Breast epithelium (tissue), 4 donors: ENCODE measurements at regions not wholly inside any gene's neighbourhood (a gene's known extent, or its start where the extent isn't known, plus 50 kb on each side); places are given as distances from the start of the nearest gene placed in this dataset.

Source experiments
- DNase-seq, 2 donors: peaks; one replicate each; pipeline ENCODE4 v3.0.0-alpha.2; 2019; ENCODE audit warnings: low spot score in 2 of 2
- H3K27ac ChIP-seq, 2 donors: fragments of 200-600 bp; sonication (generic) in 1 of 2; one replicate each; pipeline ENCODE4 v1.5.1; 2016 to 2019; ENCODE audit warnings: mild to moderate bottlenecking in 1 of 2
- H3K27me3 ChIP-seq, 2 donors: fragments of 200-600 bp; sonication (generic) in 1 of 2; one replicate each; pipeline versions ENCODE4 v1.5.1 to v1.6.0; 2017 to 2019; ENCODE audit warnings: control low read depth in 1 of 2, mild to moderate bottlenecking in 1 of 2
- H3K36me3 ChIP-seq: fragments of 200-600 bp; one replicate; pipeline ENCODE4 v1.5.1; 2019
- H3K4me1 ChIP-seq, 2 donors: fragments of 200-600 bp; sonication (generic); one replicate each; pipeline ENCODE4 v1.5.1; 2016 to 2019; ENCODE audit warnings: control low read depth in 1 of 2
- H3K4me3 ChIP-seq, 3 donors: fragments of 200-600 bp; sonication (generic); 1 replicate in 2 of 3; 2 replicates in 1 of 3; pipeline ENCODE4 v1.5.1; 2016 to 2019; ENCODE audit warnings: mild to moderate bottlenecking in 3 of 3, moderate library complexity in 2 of 3
- H3K9me3 ChIP-seq, 2 donors: fragments of 200-600 bp; sonication (generic) in 1 of 2; one replicate each; pipeline ENCODE4 v1.5.1; 2016 to 2019; ENCODE audit warnings: control low read depth in 1 of 2
- CTCF ChIP-seq, 3 donors: fragments of 450-650 bp; IDR thresholded peaks; one replicate each; pipeline ENCODE4 v1.5.1; 2016 to 2017; ENCODE audit warnings: antibody characterized with exemption in 3 of 3, mild to moderate bottlenecking in 3 of 3, moderate library complexity in 3 of 3
- POLR2A ChIP-seq: fragments of 450-650 bp; IDR thresholded peaks from one replicate; pipeline ENCODE4 v1.6.1; 2016; ENCODE audit warnings: antibody characterized with exemption, mild to moderate bottlenecking, moderate library complexity
- POLR2AphosphoS5 ChIP-seq, 3 donors: sonication (generic); formaldehyde crosslinking; IDR thresholded peaks; one replicate each; pipeline ENCODE4 v1.6.1; 2017; ENCODE audit warnings: antibody characterized with exemption in 3 of 3
- intact Hi-C: fragments of 100-400 bp; cut with DNase I; formaldehyde crosslinking; loops from one replicate; pipeline ENCODE4 v1.15.1; 2023; ENCODE audit warnings: low total_unique reads

DNA sequence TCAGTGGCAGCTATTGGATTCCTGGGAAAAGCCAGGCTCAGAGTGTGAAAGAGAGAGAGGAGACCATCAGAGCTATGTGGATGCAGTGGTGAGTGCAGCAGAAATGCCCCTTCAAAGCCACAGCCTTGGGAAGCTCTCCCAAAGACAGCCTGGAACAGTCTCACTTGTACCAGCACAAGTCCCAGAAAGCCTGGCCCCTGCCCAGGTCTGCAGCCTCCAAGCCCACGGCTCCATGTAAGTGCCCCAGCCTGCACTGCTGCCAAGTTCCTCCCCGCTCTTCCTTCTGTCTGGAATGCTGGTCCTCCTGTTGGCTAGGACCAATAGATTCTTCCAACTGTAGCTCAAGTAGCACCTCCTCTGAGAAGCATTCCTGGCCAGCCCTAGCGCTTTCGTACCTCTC lies 539.7 kb downstream of the MIAT start:
- no peaks in the 10 kb centered on the region for H3K9me3 ChIP-seq
- DNase-seq = no peak
- TF ChIP-seq CTCF (IDR thresholded peaks at IDR 0.05) (no peak), POLR2AphosphoS5 (IDR thresholded peaks at IDR 0.05) (no peak), POLR2A (no peak)
- peaks cover 0 to 17% of the 10 kb centered on the region in 2 donors for H3K27me3 ChIP-seq
- H3K27ac ChIP-seq = no peak overlapping the region
- H3K4me3 ChIP-seq = no peak overlapping the region
- H3K36me3 ChIP-seq = no peaks in the 10 kb centered on the region
- H3K4me1 ChIP-seq = no peaks in the 10 kb centered on the region
- intact Hi-C loops = no loop called here

- Histone ChIP-seq H3K4me1 (peaks cover 0 to under 1% of the 10 kb centered on the region in 2 donors), H3K27ac (no peak overlapping the region), H3K9me3 (no peaks in the 10 kb centered on the region), H3K36me3 (no peaks in the 10 kb centered on the region), H3K4me3 (no peak overlapping the region), H3K27me3 (peaks cover 0 to 13% of the 10 kb centered on the region in 2 donors)
- intact Hi-C loops = no loop called here
- TF ChIP-seq POLR2A = no peak
- no peak for DNase-seq
These were observed 540.2 kb downstream of the MIAT start for GRCh38 chr22:27197618-27198017.

- H3K9me3 ChIP-seq = no peaks in the 10 kb centered on the region
- H3K4me1 ChIP-seq = peaks cover 0 to 5% of the 10 kb centered on the region in 2 donors
- peaks cover 0 to 13% of the 10 kb centered on the region in 2 donors for H3K27me3 ChIP-seq
- no peaks in the 10 kb centered on the region for H3K36me3 ChIP-seq
- TF ChIP-seq POLR2A (no peak), POLR2AphosphoS5 (IDR thresholded peaks at IDR 0.05) (no peak), CTCF (IDR thresholded peaks at IDR 0.05) (no peak)
- DNase-seq = no peak
- no peak overlapping the region for H3K27ac ChIP-seq
- intact Hi-C loops = no loop called here
- no peak overlapping the region for H3K4me3 ChIP-seq
These were observed 541.2 kb downstream of the MIAT start for GRCh38 chr22:27198518-27199035.

- Histone ChIP-seq H3K27ac (no peak overlapping the region), H3K9me3 (no peaks in the 10 kb centered on the region), H3K27me3 (peaks cover 0 to 19% of the 10 kb centered on the region in 2 donors), H3K4me3 (no peak overlapping the region), H3K36me3 (no peaks in the 10 kb centered on the region), H3K4me1 (peaks cover 0 to 5% of the 10 kb centered on the region in 2 donors)
- DNase-seq = no peak
- TF ChIP-seq CTCF (IDR thresholded peaks at IDR 0.05) (no peak), POLR2AphosphoS5 (IDR thresholded peaks at IDR 0.05) (no peak), POLR2A (no peak)
- intact Hi-C loops = no loop called here
These were observed 542.0 kb downstream of the MIAT start for GRCh38 chr22:27199354-27199753.

DNA sequence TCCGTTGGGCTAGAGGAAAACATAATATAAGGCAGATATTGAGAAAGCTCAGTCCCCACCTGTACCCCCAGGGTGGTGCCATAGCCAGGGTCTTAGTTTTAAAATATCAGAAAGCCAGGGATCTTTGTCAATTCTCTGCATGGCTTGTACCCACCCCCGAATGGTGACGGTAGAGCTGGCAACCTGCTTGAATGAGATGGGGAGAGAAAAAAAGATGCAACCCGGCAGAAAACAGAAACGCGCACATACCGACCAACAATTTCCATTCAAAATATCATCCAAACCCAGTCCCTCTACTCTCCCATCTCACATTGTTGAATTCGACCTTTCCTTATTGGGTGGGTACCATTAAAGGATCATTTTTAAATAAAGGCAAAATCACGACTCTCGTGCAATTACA lies 543.9 kb downstream of the MIAT start:
- H3K27ac ChIP-seq = no peak overlapping the region
- intact Hi-C loops = no loop called here
- no peak overlapping the region for H3K4me3 ChIP-seq
- DNase-seq = no peak
- H3K36me3 ChIP-seq = no peaks in the 10 kb centered on the region
- no peak for TF ChIP-seq POLR2AphosphoS5 (IDR thresholded peaks at IDR 0.05)
- TF ChIP-seq POLR2A = no peak
- TF ChIP-seq CTCF (IDR thresholded peaks at IDR 0.05) = no peak
- peaks cover 0 to 5% of the 10 kb centered on the region in 2 donors for H3K4me1 ChIP-seq
- H3K9me3 ChIP-seq = no peaks in the 10 kb centered on the region
- H3K27me3 ChIP-seq = peaks cover 0 to 9% of the 10 kb centered on the region in 2 donors

DNA sequence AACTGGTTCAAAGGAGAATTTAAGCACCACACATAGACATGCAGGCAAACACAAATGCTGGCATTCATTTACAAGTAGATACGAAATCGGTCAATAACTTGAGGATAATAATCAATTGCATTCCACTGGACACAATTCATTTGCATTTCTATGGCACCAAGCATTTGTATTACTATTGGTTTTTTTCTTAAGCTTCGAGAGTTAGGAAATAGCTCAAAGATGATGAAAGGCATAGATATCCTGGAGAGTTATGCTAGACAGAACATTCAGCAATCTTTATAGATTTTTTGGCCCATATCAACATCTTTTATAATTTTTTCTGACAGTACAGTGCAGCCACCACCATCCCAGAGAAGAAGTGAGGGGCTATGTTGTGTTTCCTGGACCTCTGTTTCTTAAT lies 544.4 kb downstream of the MIAT start:
- Histone ChIP-seq H3K27me3 (peaks cover 0 to 9% of the 10 kb centered on the region in 2 donors), H3K36me3 (no peaks in the 10 kb centered on the region), H3K27ac (no peak overlapping the region)

More for the DNA sequence above, 544.4 kb downstream of the MIAT start:
- intact Hi-C loops = no loop called here
- no peak overlapping the region for H3K4me3 ChIP-seq
- no peaks in the 10 kb centered on the region for H3K9me3 ChIP-seq
- TF ChIP-seq POLR2AphosphoS5 (IDR thresholded peaks at IDR 0.05) (no peak), POLR2A (no peak), CTCF (IDR thresholded peaks at IDR 0.05) (no peak)
- DNase-seq = no peak
- H3K4me1 ChIP-seq = peaks cover 0 to 5% of the 10 kb centered on the region in 2 donors
